B cell (primary cell): ENCODE measurements at regions not wholly inside any gene's neighbourhood (a gene's known extent, or its start where the extent isn't known, plus 50 kb on each side); places are given as distances from the start of the nearest gene placed in this dataset.

Experiments used
- ATAC-seq: fragments of 200-7000 bp; cut with Tn5 transposase; one replicate; pipeline ENCODE4 v1.10.0; 2021; ENCODE audit warnings: low read depth, mild to moderate bottlenecking, moderate number of reproducible peaks, moderate library complexity
- CTCF ChIA-PET: fragments of 350-600 bp; sonication (Branson Sonifier 250); formaldehyde crosslinking; loops from one replicate; lab custom pipeline; 2021; ENCODE audit warnings: antibody characterized with exemption, inconsistent platforms; lab: Charles Lee
- POLR2A ChIA-PET: fragments of 350-600 bp; sonication (Branson Sonifier 250); formaldehyde crosslinking; loops from one replicate; lab custom pipeline; 2021; ENCODE audit warnings: antibody characterized with exemption; lab: Charles Lee
- DNase-seq: peaks from one replicate; pipeline ENCODE4 v3.0.0; 2013
- H2AFZ ChIP-seq: 2 replicates; pipeline ENCODE4 v1.6.1; 2012; ENCODE audit warnings: mild to moderate bottlenecking, low read depth, low read length; ENCODE audit not compliant: insufficient read depth, poor library complexity, severe bottlenecking
- H3K27ac ChIP-seq, 2 donors: 1 replicate in 1 of 2; 2 replicates in 1 of 2; pipeline ENCODE4 v1.5.1; 2012 to 2013; ENCODE audit warnings: low read length in 2 of 2, mild to moderate bottlenecking in 2 of 2, moderate library complexity in 1 of 2
- H3K27me3 ChIP-seq, 4 experiments: fragments of 200-600 bp in 1 of 4; sonication (generic) in 1 of 4; replicated peaks in 1 of 4; 1 replicate in 2 of 4; 2 replicates in 2 of 4; pipeline versions ENCODE4 v1.6.1 to v1.7.0; 2013 to 2016; ENCODE audit warnings: low read length in 3 of 4, mild to moderate bottlenecking in 2 of 4, mixed read lengths in 1 of 4, moderate library complexity in 1 of 4; ENCODE audit not compliant: insufficient read depth in 4 of 4, control insufficient read depth in 3 of 4; ENCODE audit errors: control extremely low read depth in 1 of 4
- H3K36me3 ChIP-seq, 2 experiments: replicated peaks in 1 of 2; 1 replicate in 1 of 2; 2 replicates in 1 of 2; pipeline versions ENCODE4 v1.6.1 to v1.7.1; 2013; ENCODE audit warnings: low read length in 1 of 2; ENCODE audit not compliant: insufficient read depth in 2 of 2, control insufficient read depth in 1 of 2; ENCODE audit errors: control extremely low read depth in 1 of 2, extremely low read depth in 1 of 2
- H3K4me1 ChIP-seq, 2 donors: fragments of 200-600 bp in 1 of 2; sonication (generic) in 1 of 2; 1 replicate in 1 of 2; 2 replicates in 1 of 2; pipeline versions ENCODE4 v1.5.1 to v1.6.1; 2013 to 2017; ENCODE audit warnings: low read length in 2 of 2; ENCODE audit not compliant: control insufficient read depth in 2 of 2, insufficient read depth in 2 of 2
- H3K4me2 ChIP-seq: replicated peaks from 2 replicates; pipeline ENCODE3; 2012; ENCODE audit warnings: mild to moderate bottlenecking, low read depth, low read length; ENCODE audit not compliant: poor library complexity, severe bottlenecking
- H3K4me3 ChIP-seq, 5 experiments: fragments of 200-600 bp in 1 of 5; sonication (generic) in 1 of 5; 1 replicate in 3 of 5; 2 replicates in 2 of 5; pipeline versions ENCODE4 v1.5.1 to v1.7.0; 2011 to 2016; ENCODE audit warnings: low read length in 4 of 5, mild to moderate bottlenecking in 4 of 5, low read depth in 2 of 5, control low read depth in 1 of 5, moderate library complexity in 1 of 5; ENCODE audit not compliant: insufficient read depth in 1 of 5; ENCODE audit errors: control extremely low read depth in 1 of 5, extremely low read depth in 1 of 5
- H3K79me2 ChIP-seq: fragments of 200-600 bp; sonication (generic); one replicate; pipeline ENCODE4 v1.6.0; 2016; ENCODE audit warnings: low read length; ENCODE audit not compliant: control insufficient read depth, insufficient read depth
- H3K9ac ChIP-seq: fragments of 200-600 bp; sonication (generic); 2 replicates; pipeline ENCODE4 v1.6.1; 2017; ENCODE audit warnings: mild to moderate bottlenecking, low read length, moderate library complexity
- H3K9me3 ChIP-seq, 3 donors: one replicate each; pipeline versions ENCODE4 v1.6.1 to v1.7.1; 2013; ENCODE audit warnings: low read length in 2 of 3; ENCODE audit not compliant: control insufficient read depth in 2 of 3, insufficient read depth in 1 of 3; ENCODE audit errors: control extremely low read depth in 1 of 3
- H4K20me1 ChIP-seq: 2 replicates; pipeline ENCODE4 v1.6.0; 2012; ENCODE audit warnings: mild to moderate bottlenecking, low read length; ENCODE audit not compliant: insufficient read depth, control insufficient read depth, poor library complexity, severe bottlenecking
- H3K27ac Mint-ChIP-seq: one replicate; pipeline ENCODE4 v1.8.0; 2021; ENCODE audit warnings: mixed read lengths
- H3K27me3 Mint-ChIP-seq: one replicate; pipeline ENCODE4 v1.8.0; 2021; ENCODE audit warnings: mixed read lengths
- H3K4me1 Mint-ChIP-seq: one replicate; pipeline ENCODE4 v1.8.0; 2021; ENCODE audit warnings: mixed read lengths
- H3K4me3 Mint-ChIP-seq: one replicate; pipeline ENCODE4 v1.8.0; 2021; ENCODE audit warnings: mixed read lengths
- H3K9me3 Mint-ChIP-seq: one replicate; pipeline ENCODE4 v1.8.0; 2022; ENCODE audit warnings: mixed read lengths; ENCODE audit not compliant: insufficient read depth
- EZH2 ChIP-seq: IDR thresholded peaks from 2 replicates; pipeline ENCODE4 v1.6.1; 2012; ENCODE audit warnings: borderline replicate concordance, low read depth, mild to moderate bottlenecking, moderate library complexity, low read length; ENCODE audit not compliant: insufficient read depth, poor library complexity, severe bottlenecking
- WGBS: methylation state at CpG from one replicate; pipeline ENCODE4 v1.1.5; 2013; ENCODE audit warnings: missing lambda C conversion rate; ENCODE audit not compliant: insufficient coverage; 5-methylcytosine and 5-hydroxymethylcytosine counted together
- intact Hi-C: fragments of 100-400 bp; cut with micrococcal nuclease; formaldehyde crosslinking; loops from one replicate; pipeline ENCODE4 v1.10.0; 2022
- TF ChIP-seq, protein P1 (sequence below): fragments of 200-600 bp; IDR thresholded peaks from one replicate; pipeline ENCODE4 v1.8.0; 2022; ENCODE audit warnings: antibody characterized with exemption, mild to moderate bottlenecking

- no peak overlapping the region for H3K4me3 Mint-ChIP-seq
- TF ChIP-seq, protein P1, sequence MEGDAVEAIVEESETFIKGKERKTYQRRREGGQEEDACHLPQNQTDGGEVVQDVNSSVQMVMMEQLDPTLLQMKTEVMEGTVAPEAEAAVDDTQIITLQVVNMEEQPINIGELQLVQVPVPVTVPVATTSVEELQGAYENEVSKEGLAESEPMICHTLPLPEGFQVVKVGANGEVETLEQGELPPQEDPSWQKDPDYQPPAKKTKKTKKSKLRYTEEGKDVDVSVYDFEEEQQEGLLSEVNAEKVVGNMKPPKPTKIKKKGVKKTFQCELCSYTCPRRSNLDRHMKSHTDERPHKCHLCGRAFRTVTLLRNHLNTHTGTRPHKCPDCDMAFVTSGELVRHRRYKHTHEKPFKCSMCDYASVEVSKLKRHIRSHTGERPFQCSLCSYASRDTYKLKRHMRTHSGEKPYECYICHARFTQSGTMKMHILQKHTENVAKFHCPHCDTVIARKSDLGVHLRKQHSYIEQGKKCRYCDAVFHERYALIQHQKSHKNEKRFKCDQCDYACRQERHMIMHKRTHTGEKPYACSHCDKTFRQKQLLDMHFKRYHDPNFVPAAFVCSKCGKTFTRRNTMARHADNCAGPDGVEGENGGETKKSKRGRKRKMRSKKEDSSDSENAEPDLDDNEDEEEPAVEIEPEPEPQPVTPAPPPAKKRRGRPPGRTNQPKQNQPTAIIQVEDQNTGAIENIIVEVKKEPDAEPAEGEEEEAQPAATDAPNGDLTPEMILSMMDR = no peak
- no peak for TF ChIP-seq EZH2
- Histone ChIP-seq H3K9ac (no peak overlapping the region), H2AFZ (no peak overlapping the region), H3K36me3 (no peaks in the 10 kb centered on the region), H3K27me3 (peaks cover 0 to 12% (median 0%) of the 10 kb centered on the region in 4 experiments), H3K79me2 (no peaks in the 10 kb centered on the region), H3K9me3 (peaks cover 0 to 4% (median 0%) of the 10 kb centered on the region in 3 donors), H3K4me3 (no peak overlapping the region), H3K4me1 (no peaks in the 10 kb centered on the region), H3K27ac (no peak overlapping the region), H3K4me2 (no peak overlapping the region), H4K20me1 (no peaks in the 10 kb centered on the region)
- ChIA-PET CTCF (no interaction called here), POLR2A (no interaction called here)
- intact Hi-C loops = no loop called here
- peaks cover 34% of the 10 kb centered on the region for H3K27me3 Mint-ChIP-seq
- no peaks in the 10 kb centered on the region for H3K4me1 Mint-ChIP-seq
- H3K27ac Mint-ChIP-seq = no peak overlapping the region
- WGBS = 91% methylated on average over 8 of the region's 9 CpGs
- ATAC-seq (no peak), DNase-seq (no peak)
- no peaks in the 10 kb centered on the region for H3K9me3 Mint-ChIP-seq
Observed at GRCh38 chr20:50321797-50322480, 131.3 kb downstream of the CEBPB start.

GRCh38 chr20:50322703-50323131 is 132.1 kb downstream of the CEBPB start:
- no peak for TF ChIP-seq EZH2
- TF ChIP-seq, protein P1 = no peak
- no peaks in the 10 kb centered on the region for H4K20me1 ChIP-seq
- H3K9me3 ChIP-seq = peaks cover 0 to 4% (median 0%) of the 10 kb centered on the region in 3 donors
- no peak overlapping the region for H3K27ac ChIP-seq
- H3K9ac ChIP-seq = no peak overlapping the region
- H3K4me1 ChIP-seq = no peaks in the 10 kb centered on the region
- Mint-ChIP-seq H3K4me1 (no peaks in the 10 kb centered on the region), H3K27me3 (peaks cover 34% of the 10 kb centered on the region), H3K27ac (no peak overlapping the region), H3K4me3 (no peak overlapping the region), H3K9me3 (peaks cover under 1% of the 10 kb centered on the region)
- DNase-seq = no peak
- WGBS = 90% methylated on average over 5 of the region's 5 CpGs
- no peak overlapping the region for H2AFZ ChIP-seq
- ChIA-PET CTCF (no interaction called here), POLR2A (no interaction called here)
- no peaks in the 10 kb centered on the region for H3K36me3 ChIP-seq
- no peak overlapping the region for H3K4me2 ChIP-seq
- ATAC-seq = no peak
- intact Hi-C loops = no loop called here
- H3K79me2 ChIP-seq = no peaks in the 10 kb centered on the region
- no peak overlapping the region for H3K4me3 ChIP-seq
- peaks cover 0 to 8% (median 0%) of the 10 kb centered on the region in 4 experiments for H3K27me3 ChIP-seq
